OCI-LY1 (cell line): ENCODE measurements at regions not wholly inside any gene's neighbourhood (a gene's known extent, or its start where the extent isn't known, plus 50 kb on each side); places are given as distances from the start of the nearest gene placed in this dataset.

Source experiments
- CTCF ChIP-seq: fragments of 200-600 bp; sonication (generic), shearing (Covaris generic); IDR thresholded peaks from 2 replicates; pipeline ENCODE4 v1.5.1; 2017; ENCODE audit warnings: mild to moderate bottlenecking, antibody characterized with exemption, low read length, moderate library complexity, mixed read lengths
- EZH2 ChIP-seq: fragments of 200-600 bp; sonication (generic), shearing (Covaris generic); IDR thresholded peaks from 2 replicates; pipeline ENCODE4 v1.8.0; 2017; ENCODE audit warnings: borderline replicate concordance, mixed run types, mild to moderate bottlenecking, antibody characterized with exemption, low read length, moderate library complexity, mixed read lengths

DNA sequence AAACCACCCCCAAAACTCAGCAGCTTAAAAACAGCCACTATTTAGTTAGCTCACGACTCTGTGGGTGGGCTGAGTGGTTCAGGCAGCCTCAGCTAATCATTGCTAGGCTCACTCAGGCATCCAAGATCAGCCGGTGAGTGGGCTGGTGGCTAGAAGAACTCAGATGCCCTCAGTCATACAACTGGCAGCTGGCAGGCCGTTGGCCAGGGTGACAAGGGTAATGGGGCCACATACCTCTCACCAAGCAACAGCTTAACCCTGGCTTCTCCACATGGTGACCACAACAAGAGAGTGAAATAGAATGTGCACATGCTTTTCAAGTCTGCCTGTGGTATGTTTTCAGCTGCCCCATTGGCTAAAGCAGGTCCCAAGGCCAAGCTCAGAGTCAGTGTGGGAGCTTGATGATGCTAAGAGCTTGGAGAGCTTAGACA is 435.4 kb upstream of the TSHZ3 start:
- no peak for TF ChIP-seq CTCF
- no peak for TF ChIP-seq EZH2
